ENCODE measurements at regions not wholly inside any gene's neighbourhood (a gene's known extent, or its start where the extent isn't known, plus 50 kb on each side); places are given as distances from the start of the nearest gene placed in this dataset.

DNA sequence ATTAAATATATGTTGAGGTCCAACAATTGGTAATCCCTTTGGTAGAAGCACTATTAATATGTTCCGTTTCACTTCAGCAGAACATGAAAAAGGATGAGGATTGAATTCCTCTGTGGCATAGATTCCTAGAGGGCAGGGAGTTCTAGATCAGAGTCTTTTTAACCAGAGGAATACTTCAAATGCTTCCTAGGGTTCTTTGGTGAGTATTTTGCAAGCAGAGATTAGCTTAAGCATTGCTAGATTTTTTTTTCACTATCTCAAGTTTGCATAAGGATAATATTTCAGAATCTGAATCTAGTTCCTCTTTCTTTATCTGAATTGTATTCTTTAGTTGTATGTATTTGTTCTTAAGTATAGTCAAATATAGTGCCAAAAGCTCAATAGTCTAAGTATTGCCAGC lies 116.6 kb upstream of the ADAMTSL1 start:
- DNase-seq: no peak

DNA sequence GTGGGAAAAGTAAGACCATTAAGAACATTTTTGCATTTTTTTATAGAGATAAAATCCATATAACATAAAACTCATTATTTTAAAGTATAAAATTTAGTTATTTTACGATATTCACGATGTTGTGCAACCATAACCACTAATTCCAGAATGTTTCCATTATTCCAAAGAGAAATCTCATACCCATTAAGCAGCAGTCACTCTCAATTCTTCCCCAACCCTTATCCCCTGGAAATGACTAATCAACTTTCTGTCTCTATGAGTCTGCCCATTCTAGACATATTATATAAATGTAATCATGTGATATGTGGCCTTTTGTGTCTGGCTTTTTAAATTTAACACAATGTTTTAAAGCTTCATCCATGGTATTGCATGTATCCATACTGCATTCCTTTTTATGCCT lies 115.6 kb upstream of the ADAMTSL1 start:
- no peak for DNase-seq

DNA sequence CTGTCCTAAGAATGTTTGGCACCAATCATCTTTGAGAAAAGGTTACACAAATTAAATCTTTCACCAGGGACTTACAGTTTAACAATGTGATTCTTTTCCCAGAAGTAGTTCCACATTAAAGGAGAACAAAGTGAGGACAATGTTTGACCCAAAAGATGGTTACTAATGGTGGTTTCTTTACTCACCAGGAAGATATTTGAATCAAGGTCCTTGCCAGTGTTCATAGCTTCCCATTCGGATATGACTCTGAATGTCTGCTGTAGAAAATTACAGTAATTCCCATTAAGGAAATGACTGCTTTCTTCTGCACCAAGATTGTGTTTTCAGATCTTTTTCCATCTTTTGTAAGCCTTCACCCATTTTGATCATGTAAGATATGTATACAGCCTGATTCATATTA lies 114.6 kb upstream of the ADAMTSL1 start:
- no peak for DNase-seq

DNA sequence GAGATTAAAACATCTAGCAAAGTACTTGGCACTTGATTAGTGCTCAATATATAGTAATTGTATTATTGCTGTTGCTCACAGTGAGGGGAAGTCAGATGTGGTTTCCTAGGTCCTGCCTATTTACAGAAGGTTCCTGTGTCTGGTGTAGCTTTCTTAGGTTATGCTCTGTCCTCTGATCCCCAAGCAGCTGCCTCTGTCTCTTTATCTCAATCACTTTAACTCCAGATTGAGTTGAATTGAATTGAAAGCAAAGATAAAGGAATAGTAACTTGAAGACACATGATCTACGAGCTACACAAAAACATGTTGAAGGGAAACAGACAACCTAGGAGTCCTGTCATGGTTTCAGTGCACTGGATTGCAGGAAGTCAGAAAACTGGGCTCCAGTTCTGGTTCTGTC lies 113.9 kb upstream of the ADAMTSL1 start:
- no peak for DNase-seq

DNA sequence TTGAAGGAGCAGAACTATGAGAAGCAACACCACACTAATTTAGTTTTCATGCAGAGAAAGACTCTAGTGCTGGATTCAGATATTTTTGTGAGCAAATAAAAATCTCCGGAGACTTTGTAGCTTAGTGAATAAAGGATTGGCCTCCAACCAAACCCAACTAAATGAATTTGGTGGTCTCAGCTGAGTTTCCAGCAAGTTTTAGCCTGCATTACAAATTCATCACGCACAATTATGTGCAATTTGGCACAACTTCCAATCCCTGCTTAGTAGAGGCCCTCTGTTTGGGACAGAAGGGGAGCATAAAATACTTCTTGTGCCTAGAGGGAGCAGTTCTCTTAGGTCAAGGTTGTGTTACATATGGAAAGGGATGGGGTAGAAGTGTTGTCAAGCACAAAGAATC lies 112.3 kb upstream of the ADAMTSL1 start:
- DNase-seq: no peak

DNA sequence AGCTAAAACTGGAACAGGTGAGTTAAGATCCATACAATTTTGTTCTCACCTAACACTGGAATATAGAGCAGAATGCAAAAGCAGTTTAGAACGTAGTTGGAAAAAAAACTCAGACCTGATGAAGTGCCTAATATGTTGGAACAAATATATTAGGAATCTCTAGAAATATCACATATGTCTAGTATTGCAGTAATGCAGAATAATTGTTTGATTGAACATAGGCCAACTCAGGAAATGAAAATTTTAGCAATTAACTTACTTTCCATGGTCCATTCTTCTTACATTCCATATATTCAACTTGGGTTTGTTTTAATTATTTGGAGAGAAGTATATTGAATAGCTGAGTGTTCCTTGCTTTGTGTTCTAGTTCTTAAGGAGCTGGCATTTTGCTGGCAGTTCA lies 111.8 kb upstream of the ADAMTSL1 start:
- DNase-seq: no peak

DNA sequence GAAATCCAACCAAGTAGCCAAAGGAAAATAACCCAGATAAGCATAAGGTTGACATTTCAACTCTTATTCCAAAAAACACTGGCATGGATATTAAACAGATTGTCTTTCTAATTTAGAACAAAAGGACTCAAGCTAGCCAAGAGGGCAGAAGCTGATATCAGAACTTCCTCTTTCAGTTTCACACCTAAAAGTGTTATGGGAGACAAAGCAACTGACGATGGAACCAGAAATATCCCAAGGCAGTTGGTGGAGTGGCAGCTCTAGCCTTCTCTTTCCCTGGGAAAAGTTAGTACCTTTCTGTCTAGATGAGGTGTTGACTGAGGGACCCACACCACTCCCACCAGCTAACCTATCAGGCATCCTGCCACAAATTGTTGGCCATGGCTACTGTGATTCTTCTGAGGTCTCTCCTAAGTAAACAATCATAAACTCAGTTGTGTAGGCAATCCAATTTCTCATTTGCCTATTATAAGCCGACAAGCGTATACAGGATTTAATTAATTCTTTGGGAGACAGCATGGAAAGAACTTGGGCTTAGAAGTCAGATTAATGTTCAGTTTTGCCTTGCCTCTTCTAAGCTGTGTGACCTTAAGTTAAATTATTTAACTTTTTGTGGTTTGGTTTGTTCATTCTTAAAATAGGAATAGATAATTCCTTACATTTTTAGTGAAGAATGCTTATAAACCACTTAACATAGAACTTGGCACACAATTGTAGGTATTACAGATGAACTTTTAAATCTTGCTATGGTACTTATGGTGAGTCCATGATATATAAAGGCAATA lies 110.9 kb upstream of the ADAMTSL1 start:
- no peak for DNase-seq

DNA sequence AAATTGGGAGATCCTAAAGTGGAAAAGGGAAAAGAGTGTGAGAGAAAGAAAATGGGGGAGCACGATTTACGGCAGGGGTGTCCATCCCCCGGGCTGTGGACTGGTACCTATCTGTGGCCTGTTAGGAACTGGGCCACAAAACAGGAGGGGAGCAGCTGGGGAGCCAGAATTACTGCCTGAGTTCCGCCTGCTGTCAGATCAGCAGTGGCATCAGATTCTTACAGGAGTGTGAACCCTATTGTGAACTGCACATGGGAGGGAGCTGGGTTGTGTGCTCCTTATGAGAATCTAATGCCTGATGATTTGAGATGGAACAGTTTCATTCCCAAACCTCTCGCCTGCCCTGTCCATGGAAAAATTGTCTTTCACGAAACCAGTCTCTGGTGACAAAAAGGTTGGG lies 108.3 kb upstream of the ADAMTSL1 start:
- no peak for DNase-seq

DNA sequence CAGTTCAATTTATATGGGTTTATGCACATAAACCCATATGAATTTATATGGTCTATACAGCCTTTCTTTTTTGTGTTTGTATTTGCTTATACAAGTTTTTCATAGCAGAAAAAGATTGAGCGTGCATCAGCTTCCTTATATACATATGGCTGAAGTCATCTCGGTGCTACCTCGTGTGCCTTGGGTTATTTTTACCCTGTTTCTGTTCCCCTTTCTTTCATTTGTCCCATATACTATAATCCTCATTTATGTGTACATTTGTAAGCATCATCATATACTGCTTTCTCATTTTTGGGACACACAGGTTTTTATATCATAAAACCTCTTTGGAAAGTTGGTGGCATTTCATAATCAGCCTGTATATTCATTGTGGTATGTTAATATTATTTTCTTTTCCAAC lies 107.8 kb upstream of the ADAMTSL1 start:
- DNase-seq: no peak

DNA sequence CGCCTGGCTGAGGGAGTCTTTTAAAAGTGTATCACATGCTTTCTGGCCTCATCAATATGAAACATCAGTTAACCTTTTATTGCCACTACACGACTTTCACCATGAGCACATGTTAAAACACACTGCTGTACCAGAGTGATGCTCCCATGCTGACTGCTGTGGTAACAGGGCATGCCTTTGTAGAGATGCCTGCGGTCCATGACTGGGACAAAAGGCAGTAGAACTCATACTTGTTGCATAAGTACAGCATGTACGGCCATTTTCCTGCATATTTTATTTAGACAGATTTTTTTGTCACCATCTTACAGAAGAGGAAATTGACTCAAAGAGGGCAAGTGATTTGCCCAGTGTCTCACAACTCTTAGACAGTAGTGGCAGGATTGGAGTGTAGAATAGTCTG lies 105.7 kb upstream of the ADAMTSL1 start:
- no peak for DNase-seq

DNA sequence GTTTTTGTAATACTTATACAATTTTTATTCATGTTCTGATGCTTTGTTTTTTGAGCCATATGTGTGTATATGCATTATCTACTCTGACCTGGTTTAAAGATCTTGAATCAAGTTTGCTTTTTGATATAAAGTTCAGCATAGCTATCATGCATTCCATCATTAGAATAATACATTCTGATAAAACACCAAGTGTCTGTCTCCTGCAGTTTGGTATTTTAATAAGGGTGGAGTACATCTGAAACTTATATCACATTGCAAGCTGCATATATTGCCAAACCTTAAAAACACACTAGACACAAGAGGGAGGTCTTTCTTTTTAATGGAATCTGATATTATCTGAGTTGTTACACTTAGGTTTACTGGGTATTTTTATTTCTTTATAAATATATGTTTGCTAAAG lies 102.8 kb upstream of the ADAMTSL1 start:
- no peak for DNase-seq

DNA sequence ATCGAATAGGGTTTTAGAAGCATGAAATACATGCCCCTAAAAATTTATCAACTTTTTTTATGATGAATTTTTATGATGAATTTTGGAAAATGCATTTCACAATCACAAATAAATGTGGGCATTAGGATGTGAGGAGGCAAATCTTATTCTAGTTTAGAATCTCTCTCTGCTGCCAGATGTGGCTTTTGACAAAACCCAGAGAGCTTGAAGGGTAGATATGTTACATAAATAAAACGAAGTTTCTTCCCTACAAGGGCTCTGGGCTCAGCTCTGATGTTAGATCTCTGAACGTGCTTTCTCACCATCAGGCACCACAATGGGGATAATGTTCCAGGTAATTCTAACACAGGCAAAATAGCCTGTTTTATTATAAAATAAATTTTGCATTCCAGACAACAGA lies 102.3 kb upstream of the ADAMTSL1 start:
- DNase-seq: no peak

DNA sequence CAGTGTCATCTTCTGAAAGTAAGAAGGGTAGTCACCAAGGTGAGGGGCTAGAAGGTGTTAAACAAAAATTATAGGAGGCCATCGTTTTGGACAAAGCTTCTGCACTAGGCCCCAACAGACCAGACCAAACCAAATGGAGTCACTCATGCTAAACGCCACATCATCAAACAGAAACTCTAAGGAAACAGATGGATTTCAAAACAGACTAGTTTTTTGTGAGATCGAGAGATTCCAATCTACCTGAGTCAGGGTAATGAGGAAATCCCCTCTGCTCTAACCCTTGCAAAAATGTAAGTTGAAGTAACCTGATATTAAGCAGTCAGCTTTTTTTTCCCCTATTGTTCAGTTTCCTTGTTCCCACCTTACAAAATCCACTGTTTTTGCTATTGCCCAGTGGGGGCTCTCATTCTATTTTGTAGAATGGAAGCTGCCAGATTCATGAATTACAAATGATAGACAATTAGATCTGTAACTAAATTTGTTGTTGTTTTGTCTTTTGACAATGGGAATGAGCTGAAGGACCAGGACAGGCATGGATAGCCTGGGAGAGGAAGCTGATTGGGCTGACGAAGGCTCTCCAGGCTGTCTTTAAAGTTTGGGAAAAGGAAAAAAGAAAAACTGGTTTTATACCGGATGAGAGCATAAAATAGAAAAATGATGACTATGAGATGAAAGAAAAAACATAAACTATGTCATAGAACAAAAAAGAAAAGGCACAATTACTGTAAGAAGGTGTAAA lies 94.7 kb upstream of the ADAMTSL1 start:
- DNase-seq: no peak

DNA sequence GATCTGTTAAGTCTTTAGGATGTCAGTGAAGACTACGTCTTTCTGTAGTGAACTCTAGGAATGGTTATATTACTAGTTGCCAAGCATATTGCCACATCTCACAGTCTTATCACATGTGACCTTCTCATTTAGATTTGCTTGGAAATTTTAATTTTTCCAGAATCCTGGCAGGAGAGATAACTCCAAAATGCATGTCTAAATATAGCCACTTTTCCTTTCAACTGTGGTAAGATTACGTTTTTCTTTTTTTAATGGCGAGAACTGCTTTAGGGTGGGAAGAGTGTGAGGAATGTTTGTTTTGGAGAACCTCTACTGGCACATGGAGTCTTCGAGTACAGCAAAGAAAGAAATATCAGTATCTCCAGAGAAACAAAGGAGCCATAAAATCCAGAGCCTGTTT lies 91.7 kb upstream of the ADAMTSL1 start:
- no peak for DNase-seq

DNA sequence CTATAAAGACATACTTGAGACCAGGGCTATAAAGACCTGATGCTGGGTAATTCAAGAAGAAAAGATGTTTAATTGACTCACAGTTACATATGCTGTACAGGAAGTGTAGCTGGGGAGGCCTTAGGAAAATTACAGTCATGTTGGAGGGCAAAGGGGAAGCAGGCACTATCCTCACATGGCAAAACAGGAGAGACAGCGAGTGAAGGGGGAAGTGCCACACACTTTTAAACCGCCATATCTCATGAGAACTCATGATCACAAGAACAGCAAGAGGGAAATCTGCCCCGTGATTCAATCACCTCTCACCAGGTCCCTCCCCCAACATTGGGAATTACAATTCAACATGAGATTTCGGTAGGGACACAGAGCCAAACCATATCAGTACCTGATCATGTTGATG lies 89.9 kb upstream of the ADAMTSL1 start:
- no peak for DNase-seq

DNA sequence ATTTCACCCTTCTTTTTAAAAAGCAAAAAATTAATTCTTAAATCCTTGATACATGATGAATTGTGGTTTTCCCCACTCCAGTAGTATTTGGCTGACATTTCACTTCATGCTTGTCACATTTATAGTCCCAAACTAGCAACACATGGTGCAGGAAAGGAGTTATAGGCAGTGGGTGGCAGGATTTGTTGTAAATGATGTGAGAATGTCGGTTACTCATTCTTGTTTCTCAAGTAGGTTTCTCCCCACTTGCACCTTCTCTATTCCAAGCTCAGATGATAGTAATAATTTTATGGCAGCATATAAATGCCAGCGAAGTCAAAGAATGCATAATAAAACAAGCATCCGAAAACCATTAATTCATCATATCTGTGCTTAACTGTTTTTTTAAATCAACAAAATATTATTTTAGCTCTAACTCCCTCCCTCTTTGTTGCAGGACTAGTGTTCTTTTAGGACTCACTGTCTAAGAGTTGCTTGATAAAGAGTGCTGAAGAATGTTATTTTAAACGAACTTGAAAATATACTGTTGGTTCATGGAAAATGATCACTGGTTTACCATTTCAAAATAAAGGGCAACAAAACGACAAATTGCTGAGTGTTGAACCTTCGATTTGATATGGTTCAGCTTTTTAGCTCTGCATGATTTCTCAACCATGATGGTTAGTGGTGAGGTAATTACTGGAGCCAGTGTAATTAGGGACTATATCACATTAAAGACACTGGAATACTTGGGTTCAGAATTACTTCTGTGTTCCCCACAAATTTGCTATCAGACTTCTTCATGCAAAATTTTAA lies 88.1 kb upstream of the ADAMTSL1 start:
- no peak for DNase-seq

DNA sequence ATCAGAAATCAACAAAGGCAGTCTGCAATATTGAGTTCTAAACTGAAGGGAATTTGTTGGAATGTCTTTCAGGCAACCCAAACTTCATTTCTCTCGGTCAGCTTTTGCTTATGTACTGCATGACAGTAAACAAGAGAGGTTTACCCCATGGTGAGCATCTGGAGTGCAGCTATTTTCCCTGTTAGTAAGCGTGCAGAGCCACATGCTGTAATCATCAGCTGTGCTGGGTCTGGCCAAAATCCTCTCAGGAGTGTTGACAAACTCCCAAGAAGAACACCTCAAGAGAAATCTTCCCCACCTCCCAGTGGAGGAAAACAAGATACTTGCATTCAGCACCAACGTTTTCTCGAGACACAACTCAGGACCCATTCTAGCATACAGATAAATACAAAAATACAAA lies 83.6 kb upstream of the ADAMTSL1 start:
- no peak for DNase-seq

DNA sequence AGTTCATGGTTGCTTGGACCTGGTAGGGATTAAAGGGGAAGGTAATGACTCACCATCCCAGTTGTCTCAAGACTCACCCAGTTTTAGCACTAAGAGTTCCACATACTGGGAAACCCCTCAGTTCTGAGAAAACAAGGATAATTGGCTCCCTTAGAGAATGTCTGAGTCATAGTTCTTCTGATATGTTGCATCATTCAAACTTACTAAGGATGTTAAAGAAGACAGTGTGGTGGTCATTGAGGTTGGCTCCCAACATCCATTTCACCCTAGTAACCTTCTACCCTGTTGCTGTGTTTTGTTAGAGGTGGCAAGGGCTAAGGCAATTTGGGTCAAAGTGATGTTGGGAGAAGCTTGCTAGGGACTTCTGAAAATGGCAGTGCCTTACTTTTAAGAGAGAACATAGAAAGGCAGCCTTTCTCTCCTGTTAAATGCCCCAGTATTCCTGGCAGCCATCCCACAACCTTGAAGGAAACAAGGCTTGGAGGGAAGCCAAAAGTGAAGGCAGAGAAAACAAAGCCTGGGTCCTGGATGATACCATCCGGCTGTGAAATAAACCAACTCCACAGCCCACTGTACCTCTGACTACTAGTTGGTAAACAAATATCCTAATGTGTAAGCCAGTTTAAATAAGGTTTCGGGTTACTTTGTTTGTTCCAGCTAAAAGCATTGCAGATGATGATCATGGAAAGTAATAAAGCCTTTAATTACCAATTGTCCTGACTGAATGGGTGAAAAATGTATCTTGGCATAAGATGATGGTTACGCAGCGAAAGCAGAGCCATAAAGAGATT lies 80.4 kb upstream of the ADAMTSL1 start:
- DNase-seq: no peak

DNA sequence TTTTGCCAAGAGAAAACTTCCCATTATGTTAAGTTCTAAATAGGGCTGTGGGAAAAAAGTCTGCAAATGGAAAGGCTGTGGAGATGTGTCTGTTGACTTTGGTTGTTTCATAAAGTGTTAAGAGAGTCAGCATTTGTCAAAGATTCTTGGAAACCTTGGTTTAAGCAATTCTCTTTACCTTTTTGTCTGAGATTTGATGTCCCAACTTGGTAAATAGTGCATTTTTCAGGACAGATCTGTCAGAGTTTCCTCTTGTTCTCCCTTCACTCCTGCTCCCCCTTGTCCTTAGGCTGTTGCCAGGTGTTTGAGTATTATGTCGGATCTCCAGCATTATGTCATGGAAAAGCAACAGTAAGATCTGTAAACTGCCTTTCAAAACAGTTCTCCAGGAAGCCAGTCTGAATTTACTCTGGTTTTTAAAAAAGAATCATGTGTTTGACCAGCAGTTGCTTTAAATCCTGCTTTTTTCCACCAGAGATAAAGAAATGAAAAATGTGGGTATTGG lies 79.1 kb upstream of the ADAMTSL1 start:
- no peak for DNase-seq

DNA sequence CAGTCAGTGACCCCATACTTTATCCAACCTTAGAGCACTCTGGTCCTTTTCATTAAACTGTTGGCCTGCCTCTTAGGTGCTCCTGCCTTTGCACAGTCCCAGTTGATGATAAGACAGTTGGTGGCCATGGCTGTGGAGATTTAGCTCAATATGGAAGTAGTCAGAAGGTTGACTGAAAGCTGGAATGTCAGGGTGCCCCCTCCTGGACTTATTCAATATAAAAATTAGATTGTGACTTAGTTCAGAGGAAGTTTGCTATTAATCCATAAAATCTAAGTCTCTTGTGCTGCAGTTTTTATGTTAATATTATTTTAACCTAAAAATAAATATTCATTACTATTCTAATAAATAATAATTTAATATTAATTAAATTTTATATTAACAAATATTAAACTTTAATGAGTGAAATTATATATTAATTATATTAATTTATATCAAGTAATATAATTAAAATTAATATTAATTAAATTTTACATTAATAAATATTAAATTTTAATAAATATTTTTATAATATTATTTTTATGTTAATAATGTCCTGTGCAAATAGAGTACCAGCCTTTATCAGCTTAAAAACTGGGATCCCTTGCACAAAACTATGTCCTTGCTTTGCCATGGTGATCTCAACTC lies 77.7 kb upstream of the ADAMTSL1 start:
- DNase-seq: no peak

DNA sequence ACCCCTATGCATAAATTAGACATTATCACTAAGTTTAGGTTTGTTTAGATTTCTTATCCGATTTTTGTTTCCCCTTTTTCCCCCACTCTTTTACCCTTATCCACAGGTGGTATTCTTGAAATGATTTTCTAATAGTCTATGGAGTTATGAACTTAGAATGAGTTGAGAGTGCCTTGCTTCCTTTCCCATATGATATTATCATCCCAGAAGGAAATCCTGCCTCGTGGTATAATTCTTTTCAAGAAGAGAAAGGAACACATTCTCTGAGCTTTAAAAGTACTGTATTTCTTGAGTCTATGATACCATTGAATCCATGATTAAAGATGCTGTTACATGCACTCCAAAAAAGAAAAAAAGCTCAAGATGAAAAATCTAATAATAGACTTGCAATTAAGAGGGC lies 76.9 kb upstream of the ADAMTSL1 start:
- DNase-seq: no peak

DNA sequence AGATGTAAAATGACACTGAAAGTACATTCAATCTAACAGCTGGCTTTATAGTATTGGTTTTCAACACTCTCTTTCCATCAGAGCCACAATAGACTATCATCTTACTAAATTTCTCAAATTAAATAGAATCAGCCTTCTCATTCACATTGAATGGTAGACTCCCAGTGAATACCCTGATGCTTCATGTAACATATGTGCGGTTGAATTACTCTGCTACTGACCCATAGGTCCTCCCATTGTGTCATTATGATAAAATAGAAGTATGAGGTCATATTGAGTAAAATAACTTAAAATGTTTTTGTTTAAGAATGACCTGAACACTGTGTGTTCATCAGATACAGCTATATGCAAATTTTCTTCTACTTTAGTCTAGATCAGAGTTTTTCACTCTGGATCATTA lies 75.9 kb upstream of the ADAMTSL1 start:
- no peak for DNase-seq
